Thyroid gland (tissue), 4 donors: ENCODE measurements at regions not wholly inside any gene's neighbourhood (a gene's known extent, or its start where the extent isn't known, plus 50 kb on each side); places are given as distances from the start of the nearest gene placed in this dataset.

ENCODE experiments used
- DNase-seq, 2 donors: peaks; one replicate each; pipeline ENCODE4 v3.0.0-alpha.2; 2019
- H3K27ac ChIP-seq, 3 donors: fragments of 200-600 bp; sonication (generic); 1 replicate in 2 of 3; 2 replicates in 1 of 3; pipeline ENCODE4 v1.5.1; 2016 to 2019; ENCODE audit warnings: mild to moderate bottlenecking in 1 of 3, moderate library complexity in 1 of 3
- H3K27me3 ChIP-seq: fragments of 200-600 bp; sonication (generic); one replicate; pipeline ENCODE4 v1.5.1; 2019
- H3K36me3 ChIP-seq, 2 donors: fragments of 200-600 bp; sonication (generic); one replicate each; pipeline ENCODE4 v1.5.1; 2016 to 2019
- H3K4me1 ChIP-seq, 2 donors: fragments of 200-600 bp; sonication (generic); one replicate each; pipeline ENCODE4 v1.5.1; 2017 to 2019
- H3K4me3 ChIP-seq, 3 donors: fragments of 200-600 bp; sonication (generic); replicated peaks in 1 of 3; 1 replicate in 2 of 3; 2 replicates in 1 of 3; pipeline ENCODE4 v1.5.1; 2016; ENCODE audit warnings: mild to moderate bottlenecking in 1 of 3
- H3K9me3 ChIP-seq: fragments of 200-600 bp; sonication (generic); one replicate; pipeline ENCODE4 v1.5.1; 2017
- POLR2A ChIP-seq, 2 donors: fragments of 450-650 bp; IDR thresholded peaks; one replicate each; pipeline ENCODE4 v1.6.1; 2017; ENCODE audit warnings: antibody characterized with exemption in 2 of 2, mild to moderate bottlenecking in 2 of 2, moderate library complexity in 1 of 2
- WGBS, 2 donors: methylation state at CpG; one replicate each; pipeline ENCODE4 v1.1.5; 2017; 5-methylcytosine and 5-hydroxymethylcytosine counted together
- intact Hi-C: fragments of 100-400 bp; cut with DNase I; formaldehyde crosslinking; loops from one replicate; pipeline ENCODE4 v1.15.1; 2023
- TF ChIP-seq, protein P1 (sequence below), 6 experiments: fragments of 200-600 bp in 3 of 6; fragments of 450-650 bp in 3 of 6; sonication (generic) in 3 of 6; IDR thresholded peaks; one replicate each; pipeline ENCODE4 v1.5.1; 2016 to 2019; ENCODE audit warnings: antibody characterized with exemption in 6 of 6, mild to moderate bottlenecking in 2 of 6, inconsistent platforms in 1 of 6, moderate library complexity in 1 of 6

DNA sequence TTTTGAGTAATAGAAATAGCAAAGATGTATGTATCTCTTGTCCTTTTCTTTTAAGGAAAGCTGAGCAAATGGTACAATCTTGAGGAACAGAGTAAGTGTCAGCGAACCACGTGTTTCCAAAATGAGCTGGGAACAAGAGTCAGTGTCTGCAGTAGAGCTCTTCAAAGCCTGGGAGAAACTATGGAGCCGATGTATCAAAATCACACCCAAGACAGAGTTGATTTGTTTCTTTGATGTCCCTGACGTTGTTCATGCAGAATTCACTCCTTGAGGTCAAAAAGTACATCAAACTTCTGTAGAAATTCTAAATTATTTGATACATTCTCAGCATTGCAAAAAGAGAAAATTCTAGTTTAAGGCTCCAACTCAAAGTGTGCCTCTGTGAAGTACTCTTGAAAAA lies 216.5 kb downstream of the SKIDA1 start:
- TF ChIP-seq POLR2A (IDR thresholded peaks at IDR 0.05): no peak
- TF ChIP-seq, protein P1, sequence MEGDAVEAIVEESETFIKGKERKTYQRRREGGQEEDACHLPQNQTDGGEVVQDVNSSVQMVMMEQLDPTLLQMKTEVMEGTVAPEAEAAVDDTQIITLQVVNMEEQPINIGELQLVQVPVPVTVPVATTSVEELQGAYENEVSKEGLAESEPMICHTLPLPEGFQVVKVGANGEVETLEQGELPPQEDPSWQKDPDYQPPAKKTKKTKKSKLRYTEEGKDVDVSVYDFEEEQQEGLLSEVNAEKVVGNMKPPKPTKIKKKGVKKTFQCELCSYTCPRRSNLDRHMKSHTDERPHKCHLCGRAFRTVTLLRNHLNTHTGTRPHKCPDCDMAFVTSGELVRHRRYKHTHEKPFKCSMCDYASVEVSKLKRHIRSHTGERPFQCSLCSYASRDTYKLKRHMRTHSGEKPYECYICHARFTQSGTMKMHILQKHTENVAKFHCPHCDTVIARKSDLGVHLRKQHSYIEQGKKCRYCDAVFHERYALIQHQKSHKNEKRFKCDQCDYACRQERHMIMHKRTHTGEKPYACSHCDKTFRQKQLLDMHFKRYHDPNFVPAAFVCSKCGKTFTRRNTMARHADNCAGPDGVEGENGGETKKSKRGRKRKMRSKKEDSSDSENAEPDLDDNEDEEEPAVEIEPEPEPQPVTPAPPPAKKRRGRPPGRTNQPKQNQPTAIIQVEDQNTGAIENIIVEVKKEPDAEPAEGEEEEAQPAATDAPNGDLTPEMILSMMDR (IDR thresholded peaks at IDR 0.05): no peak
- WGBS, 2 donors: 48 to 49% methylated on average over 4 of the region's 4 CpGs
- intact Hi-C loops: no loop called here
- Histone ChIP-seq H3K36me3 (no peaks in the 10 kb centered on the region), H3K27me3 (no peaks in the 10 kb centered on the region), H3K27ac (no peak overlapping the region), H3K9me3 (no peaks in the 10 kb centered on the region), H3K4me1 (peaks cover 13 to 19% of the 10 kb centered on the region in 2 donors), H3K4me3 (no peak overlapping the region)
- no peak for DNase-seq

DNA sequence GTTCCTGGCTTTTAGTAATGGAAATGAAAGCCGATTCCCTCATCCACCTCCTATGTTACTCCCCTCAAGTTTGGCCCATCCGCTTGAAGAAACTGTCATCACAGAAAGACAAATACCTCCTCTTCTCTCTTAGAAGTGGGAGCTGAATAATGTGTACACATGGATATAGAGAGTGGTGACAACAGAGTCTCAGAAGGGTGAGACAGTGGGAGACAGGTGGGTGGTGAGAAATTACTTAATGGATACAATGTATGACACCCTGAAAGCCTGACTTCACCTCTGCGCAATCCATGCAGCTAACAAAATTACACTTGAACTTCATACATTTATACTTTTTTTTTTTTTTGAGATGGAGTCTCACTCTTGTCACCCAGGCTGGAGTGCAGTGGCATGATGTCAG lies 217.5 kb downstream of the SKIDA1 start:
- Histone ChIP-seq H3K36me3 (no peaks in the 10 kb centered on the region), H3K27ac (no peak overlapping the region), H3K4me1 (peaks cover 17 to 21% of the 10 kb centered on the region in 2 donors), H3K4me3 (no peak overlapping the region), H3K9me3 (no peaks in the 10 kb centered on the region), H3K27me3 (no peaks in the 10 kb centered on the region)
- WGBS, 2 donors: 89 to 97% methylated on average over 3 of the region's 3 CpGs
- DNase-seq: no peak
- TF ChIP-seq POLR2A (IDR thresholded peaks at IDR 0.05): no peak
- TF ChIP-seq, protein P1 (IDR thresholded peaks at IDR 0.05): no peak
- intact Hi-C loops: no loop called here

DNA sequence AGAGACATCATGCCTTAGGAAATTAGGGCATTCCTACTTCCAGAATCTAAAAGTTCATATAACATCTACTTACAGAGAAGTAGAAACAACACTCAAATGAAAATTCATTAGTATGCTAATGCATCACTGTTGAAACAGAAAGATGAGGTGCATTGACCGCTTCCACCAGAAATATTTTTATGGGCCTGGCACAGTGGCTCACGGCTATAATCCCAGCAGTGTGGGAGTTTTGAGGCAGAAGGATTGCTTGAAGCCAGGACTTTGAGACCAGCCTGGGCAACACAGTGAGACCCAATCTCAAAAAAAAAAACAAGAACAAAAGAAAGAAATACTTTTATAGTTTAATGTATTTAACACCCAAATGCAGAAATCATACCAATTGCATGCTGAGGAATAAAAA lies 220.9 kb downstream of the SKIDA1 start:
- Histone ChIP-seq H3K4me3 (no peak overlapping the region), H3K9me3 (no peaks in the 10 kb centered on the region), H3K27ac (peak overlapping the region; percentile 86 to 89 (median 86)), H3K36me3 (no peaks in the 10 kb centered on the region), H3K4me1 (peaks cover 17 to 21% of the 10 kb centered on the region in 2 donors), H3K27me3 (no peaks in the 10 kb centered on the region)
- DNase-seq: no peak
- intact Hi-C loops: no loop called here
- 91 to 97% methylated on average over 2 of the region's 2 CpGs for WGBS, 2 donors
- TF ChIP-seq POLR2A (IDR thresholded peaks at IDR 0.05): no peak
- TF ChIP-seq, protein P1 (IDR thresholded peaks at IDR 0.05): no peak

DNA sequence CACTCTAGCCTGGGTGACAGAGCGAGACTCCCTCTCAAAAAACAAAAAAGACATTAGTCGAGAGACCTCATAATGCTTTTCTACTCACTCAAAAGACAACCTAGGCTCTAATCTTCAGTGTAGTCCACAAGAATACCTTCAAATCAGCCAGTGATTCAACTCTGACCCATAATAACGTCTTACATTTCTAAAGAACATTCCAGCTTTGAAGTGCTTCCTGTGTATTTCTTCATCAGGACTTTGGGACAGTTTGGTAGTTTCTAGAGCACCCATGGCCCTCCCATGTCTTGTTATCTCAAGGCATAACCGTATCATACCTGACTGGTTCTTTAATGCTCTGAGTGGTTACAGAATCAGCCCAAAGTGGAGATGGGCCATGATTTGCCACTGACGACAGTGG lies 221.3 kb downstream of the SKIDA1 start:
- no peak for TF ChIP-seq POLR2A (IDR thresholded peaks at IDR 0.05)
- TF ChIP-seq, protein P1 (IDR thresholded peaks at IDR 0.05): no peak
- no peaks in the 10 kb centered on the region for H3K9me3 ChIP-seq
- peak overlapping the region; percentile 86 to 89 (median 86) for H3K27ac ChIP-seq
- no peaks in the 10 kb centered on the region for H3K36me3 ChIP-seq
- no peak overlapping the region for H3K4me3 ChIP-seq
- peak; percentile 60 to 69 for DNase-seq
- peaks cover 17 to 21% of the 10 kb centered on the region in 2 donors for H3K4me1 ChIP-seq
- 46 to 48% methylated on average over 5 of the region's 5 CpGs for WGBS, 2 donors
- intact Hi-C loops: no loop called here
- no peaks in the 10 kb centered on the region for H3K27me3 ChIP-seq

DNA sequence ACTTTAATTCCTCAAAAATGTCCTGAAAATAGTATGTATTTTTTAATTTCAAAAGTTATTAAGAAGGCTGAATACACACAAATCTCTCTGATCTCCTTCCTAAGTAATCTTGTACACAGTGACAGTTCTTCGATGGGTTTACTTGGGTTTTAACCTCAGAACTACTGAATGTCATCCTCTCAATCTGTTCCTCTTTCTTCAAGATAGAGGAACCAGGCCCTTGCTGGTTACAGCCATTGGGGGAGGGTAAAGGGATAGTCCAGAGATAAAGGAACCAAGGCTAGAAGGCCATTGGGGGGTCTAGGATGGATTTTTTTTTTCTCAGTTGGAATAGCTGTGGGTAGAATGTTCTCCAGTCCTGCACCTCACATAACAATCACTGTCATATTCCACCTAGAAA lies 224.9 kb downstream of the SKIDA1 start:
- intact Hi-C loops: no loop called here
- TF ChIP-seq, protein P1 (IDR thresholded peaks at IDR 0.05): no peak
- no peak for TF ChIP-seq POLR2A (IDR thresholded peaks at IDR 0.05)
- no peaks in the 10 kb centered on the region for H3K9me3 ChIP-seq
- H3K27ac ChIP-seq: no peak overlapping the region
- no peak overlapping the region for H3K4me3 ChIP-seq
- WGBS, 2 donors: 71 to 76% methylated on average over 1 of the region's 1 CpG
- no peaks in the 10 kb centered on the region for H3K36me3 ChIP-seq
- DNase-seq: no peak
- peaks cover 17% of the 10 kb centered on the region in 2 donors for H3K4me1 ChIP-seq
- H3K27me3 ChIP-seq: no peaks in the 10 kb centered on the region
